Thoracic aorta (tissue), 2 donors: ENCODE measurements at regions not wholly inside any gene's neighbourhood (a gene's known extent, or its start where the extent isn't known, plus 50 kb on each side); places are given as distances from the start of the nearest gene placed in this dataset.
A peak's percentile ranks its signal among the peaks of the same experiment; 100 is the strongest.

Experiments used
- ATAC-seq: fragments of 150-250 bp; one replicate; pipeline ENCODE4 v1.8.0; 2017; ENCODE audit warnings: low read depth; ENCODE audit not compliant: insufficient number of reproducible peaks, low FRiP score
- DNase-seq: peaks from one replicate; pipeline ENCODE4 v3.0.0-alpha.2; 2020; ENCODE audit warnings: low spot score
- H3K27ac ChIP-seq, 2 donors: fragments of 200-600 bp; sonication (generic); 1 replicate in 1 of 2; 2 replicates in 1 of 2; pipeline ENCODE4 v1.5.1; 2016; ENCODE audit warnings: mild to moderate bottlenecking in 2 of 2, moderate library complexity in 2 of 2
- H3K27me3 ChIP-seq: fragments of 200-600 bp; sonication (generic); replicated peaks from 2 replicates; pipeline ENCODE4 v1.6.0; 2016; ENCODE audit warnings: mild to moderate bottlenecking; ENCODE audit not compliant: insufficient read depth
- H3K36me3 ChIP-seq: fragments of 200-600 bp; sonication (generic); one replicate; pipeline ENCODE4 v1.5.1; 2016
- H3K4me1 ChIP-seq, 2 donors: fragments of 200-600 bp; sonication (generic); 1 replicate in 1 of 2; 2 replicates in 1 of 2; pipeline versions ENCODE4 v1.5.1 to v1.6.0; 2016; ENCODE audit warnings: low read depth in 2 of 2, mild to moderate bottlenecking in 1 of 2; ENCODE audit not compliant: control insufficient read depth in 1 of 2
- H3K4me3 ChIP-seq: fragments of 200-600 bp; sonication (generic); 2 replicates; pipeline ENCODE4 v1.5.1; 2016; ENCODE audit warnings: mild to moderate bottlenecking
- H3K9me3 ChIP-seq: fragments of 200-600 bp; sonication (generic); 2 replicates; pipeline ENCODE4 v1.5.1; 2016
- CTCF ChIP-seq: fragments of 200-600 bp; sonication (generic); IDR thresholded peaks from one replicate; pipeline ENCODE4 v1.5.1; 2019; ENCODE audit warnings: antibody characterized with exemption

GRCh38 chr7:84675633-84676034, 481.0 kb upstream of the SEMA3A start:
- TF ChIP-seq CTCF, result no peak
- no peak overlapping the region for H3K4me3 ChIP-seq
- H3K27ac ChIP-seq, result no peak overlapping the region
- H3K4me1 ChIP-seq, result peaks cover 5 to 16% of the 10 kb centered on the region in 2 donors
- no peaks in the 10 kb centered on the region for H3K36me3 ChIP-seq
- ATAC-seq (no peak), DNase-seq (no peak)
- no peaks in the 10 kb centered on the region for H3K9me3 ChIP-seq
- H3K27me3 ChIP-seq, result no peaks in the 10 kb centered on the region

- no peaks in the 10 kb centered on the region for H3K36me3 ChIP-seq
- H3K9me3 ChIP-seq, result no peaks in the 10 kb centered on the region
- DNase-seq (no peak), ATAC-seq (no peak)
- TF ChIP-seq CTCF, result no peak
- H3K4me3 ChIP-seq, result no peak overlapping the region
- no peak overlapping the region for H3K27ac ChIP-seq
- H3K27me3 ChIP-seq, result no peaks in the 10 kb centered on the region
- peaks cover 5 to 17% of the 10 kb centered on the region in 2 donors for H3K4me1 ChIP-seq
These were observed 479.8 kb upstream of the SEMA3A start for GRCh38 chr7:84674236-84674913.

GRCh38 chr7:84669177-84669732, 474.7 kb upstream of the SEMA3A start:
- no peaks in the 10 kb centered on the region for H3K36me3 ChIP-seq
- peaks cover 5 to 17% of the 10 kb centered on the region in 2 donors for H3K4me1 ChIP-seq
- peak overlapping the region in 1 of 2 donors; percentile 23 for H3K27ac ChIP-seq
- H3K27me3 ChIP-seq, result no peaks in the 10 kb centered on the region
- no peak for TF ChIP-seq CTCF
- ATAC-seq (no peak), DNase-seq (no peak)
- H3K4me3 ChIP-seq, result no peak overlapping the region
- no peaks in the 10 kb centered on the region for H3K9me3 ChIP-seq

GRCh38 chr7:84668116-84668515, 473.5 kb upstream of the SEMA3A start:
- H3K27me3 ChIP-seq, result no peaks in the 10 kb centered on the region
- TF ChIP-seq CTCF, result no peak
- peaks cover 10 to 17% of the 10 kb centered on the region in 2 donors for H3K4me1 ChIP-seq
- ATAC-seq (no peak), DNase-seq (no peak)
- H3K27ac ChIP-seq, result no peak overlapping the region
- no peaks in the 10 kb centered on the region for H3K9me3 ChIP-seq
- H3K36me3 ChIP-seq, result no peaks in the 10 kb centered on the region
- H3K4me3 ChIP-seq, result no peak overlapping the region

- no peaks in the 10 kb centered on the region for H3K36me3 ChIP-seq
- H3K4me1 ChIP-seq, result peaks cover 7 to 12% of the 10 kb centered on the region in 2 donors
- no peaks in the 10 kb centered on the region for H3K27me3 ChIP-seq
- ATAC-seq, result no peak
- no peak for TF ChIP-seq CTCF
- DNase-seq, result no peak
- H3K4me3 ChIP-seq, result no peak overlapping the region
- H3K27ac ChIP-seq, result no peak overlapping the region
- H3K9me3 ChIP-seq, result no peaks in the 10 kb centered on the region
These were observed 472.1 kb upstream of the SEMA3A start for GRCh38 chr7:84666651-84667050.
